OCI-LY1 (cell line): ENCODE measurements at regions not wholly inside any gene's neighbourhood (a gene's known extent, or its start where the extent isn't known, plus 50 kb on each side); places are given as distances from the start of the nearest gene placed in this dataset.

Experiments
- H2AFZ ChIP-seq: fragments of 200-600 bp; sonication (generic), shearing (Covaris generic); 2 replicates; pipeline ENCODE4 v1.6.0; 2014; ENCODE audit warnings: antibody characterized with exemption, mild to moderate bottlenecking, low read length
- H3F3A ChIP-seq: fragments of 200-600 bp; sonication (generic), shearing (Covaris generic); 2 replicates; pipeline ENCODE4 v1.6.0; 2014; ENCODE audit warnings: mild to moderate bottlenecking, antibody characterized with exemption, low read length, moderate library complexity; ENCODE audit not compliant: insufficient read depth
- H3K27ac ChIP-seq: fragments of 200-600 bp; sonication (generic); 2 replicates; pipeline ENCODE4 v1.5.1; 2014; ENCODE audit warnings: low read length, mixed run types, mild to moderate bottlenecking, low read depth; ENCODE audit not compliant: poor library complexity, severe bottlenecking
- H3K27me3 ChIP-seq: fragments of 200-600 bp; sonication (generic); 2 replicates; pipeline ENCODE4 v1.6.0; 2014; ENCODE audit warnings: antibody characterized with exemption, mild to moderate bottlenecking, low read length, moderate library complexity; ENCODE audit not compliant: insufficient read depth
- H3K36me3 ChIP-seq: fragments of 200-600 bp; sonication (generic); 2 replicates; pipeline ENCODE4 v1.6.1; 2014; ENCODE audit warnings: mild to moderate bottlenecking, antibody characterized with exemption, low read length, moderate library complexity, mixed read lengths; ENCODE audit not compliant: insufficient read depth
- H3K4me1 ChIP-seq: fragments of 200-600 bp; sonication (generic); 2 replicates; pipeline ENCODE4 v1.5.1; 2014; ENCODE audit warnings: mild to moderate bottlenecking, low read length, moderate library complexity; ENCODE audit not compliant: insufficient read depth, severe bottlenecking
- H3K4me2 ChIP-seq: fragments of 200-600 bp; sonication (generic), shearing (Covaris generic); 2 replicates; pipeline ENCODE4 v1.6.1; 2014; ENCODE audit warnings: low read length
- H3K4me3 ChIP-seq: fragments of 200-600 bp; sonication (generic); 2 replicates; pipeline ENCODE4 v1.5.1; 2014; ENCODE audit warnings: low read length, low read depth, mild to moderate bottlenecking, mixed read lengths; ENCODE audit not compliant: poor library complexity, severe bottlenecking
- H3K79me2 ChIP-seq: fragments of 200-600 bp; shearing (Covaris generic); 2 replicates; pipeline ENCODE4 v1.6.1; 2016; ENCODE audit warnings: mixed run types, low read length, mixed read lengths; ENCODE audit not compliant: insufficient read depth
- H3K9ac ChIP-seq: fragments of 200-600 bp; sonication (generic), shearing (Covaris generic); 2 replicates; pipeline ENCODE4 v1.6.1; 2014; ENCODE audit warnings: mild to moderate bottlenecking, low read length, mixed read lengths
- H3K9me2 ChIP-seq: fragments of 200-600 bp; sonication (generic), shearing (Covaris generic); 2 replicates; pipeline ENCODE4 v1.6.1; 2014; ENCODE audit warnings: low read depth, mild to moderate bottlenecking, low read length, mixed read lengths
- H3K9me3 ChIP-seq: fragments of 200-600 bp; shearing (Covaris generic); 2 replicates; pipeline ENCODE4 v1.6.1; 2014; ENCODE audit warnings: low read length, mixed read lengths
- H4K20me1 ChIP-seq: fragments of 200-600 bp; sonication (generic), shearing (Covaris generic); 2 replicates; pipeline ENCODE4 v1.6.0; 2016; ENCODE audit warnings: mild to moderate bottlenecking, low read length; ENCODE audit not compliant: insufficient read depth
- CTCF ChIP-seq: fragments of 200-600 bp; sonication (generic), shearing (Covaris generic); IDR thresholded peaks from 2 replicates; pipeline ENCODE4 v1.5.1; 2017; ENCODE audit warnings: mild to moderate bottlenecking, antibody characterized with exemption, low read length, moderate library complexity, mixed read lengths
- EZH2 ChIP-seq: fragments of 200-600 bp; sonication (generic), shearing (Covaris generic); IDR thresholded peaks from 2 replicates; pipeline ENCODE4 v1.8.0; 2017; ENCODE audit warnings: borderline replicate concordance, mixed run types, mild to moderate bottlenecking, antibody characterized with exemption, low read length, moderate library complexity, mixed read lengths

GRCh38 chr1:43024905-43025304 is 66.2 kb upstream of the SLC2A1 start:
- no peak overlapping the region for H3K9ac ChIP-seq
- no peaks in the 10 kb centered on the region; the same call in 1 of the 2 replicates for H3K27me3 ChIP-seq
- H3K9me3 ChIP-seq: no peaks in the 10 kb centered on the region
- no peak overlapping the region for H3K4me2 ChIP-seq
- no peaks in the 10 kb centered on the region for H3K79me2 ChIP-seq
- H3K4me1 ChIP-seq: no peaks in the 10 kb centered on the region
- no peak overlapping the region for H3K4me3 ChIP-seq
- no peaks in the 10 kb centered on the region for H3K36me3 ChIP-seq
- TF ChIP-seq EZH2 (no peak), CTCF (no peak)
- no peak overlapping the region for H2AFZ ChIP-seq
- H3K9me2 ChIP-seq: no peaks in the 10 kb centered on the region
- no peak overlapping the region for H3K27ac ChIP-seq
- no peaks in the 10 kb centered on the region for H4K20me1 ChIP-seq
- no peaks in the 10 kb centered on the region for H3F3A ChIP-seq

GRCh38 chr1:43021547-43022474 is 63.1 kb upstream of the SLC2A1 start:
- no peaks in the 10 kb centered on the region for H3F3A ChIP-seq
- TF ChIP-seq EZH2 (no peak), CTCF (no peak)
- H2AFZ ChIP-seq: no peak overlapping the region
- no peaks in the 10 kb centered on the region for H4K20me1 ChIP-seq
- no peak overlapping the region for H3K4me2 ChIP-seq
- H3K36me3 ChIP-seq: no peaks in the 10 kb centered on the region
- no peaks in the 10 kb centered on the region; the same call in 1 of the 2 replicates for H3K27me3 ChIP-seq
- no peaks in the 10 kb centered on the region for H3K9me2 ChIP-seq
- no peaks in the 10 kb centered on the region for H3K9me3 ChIP-seq
- no peak overlapping the region for H3K27ac ChIP-seq
- no peaks in the 10 kb centered on the region for H3K79me2 ChIP-seq
- H3K4me3 ChIP-seq: no peak overlapping the region
- no peaks in the 10 kb centered on the region for H3K4me1 ChIP-seq
- no peak overlapping the region for H3K9ac ChIP-seq

GRCh38 chr1:43019226-43019625 is 60.6 kb upstream of the SLC2A1 start:
- H3K9me3 ChIP-seq: no peaks in the 10 kb centered on the region
- no peaks in the 10 kb centered on the region for H4K20me1 ChIP-seq
- no peaks in the 10 kb centered on the region; the same call in 1 of the 2 replicates for H3K27me3 ChIP-seq
- no peaks in the 10 kb centered on the region for H3K79me2 ChIP-seq
- H3K9me2 ChIP-seq: no peaks in the 10 kb centered on the region
- no peaks in the 10 kb centered on the region for H3K4me1 ChIP-seq
- no peak overlapping the region for H3K4me2 ChIP-seq
- H3K9ac ChIP-seq: no peak overlapping the region
- TF ChIP-seq EZH2: no peak
- no peak for TF ChIP-seq CTCF
- no peaks in the 10 kb centered on the region for H3F3A ChIP-seq
- no peak overlapping the region for H3K27ac ChIP-seq
- H2AFZ ChIP-seq: no peak overlapping the region
- H3K36me3 ChIP-seq: no peaks in the 10 kb centered on the region
- no peak overlapping the region for H3K4me3 ChIP-seq
